NCI-H226 (cell line): ENCODE measurements at regions not wholly inside any gene's neighbourhood (a gene's known extent, or its start where the extent isn't known, plus 50 kb on each side); places are given as distances from the start of the nearest gene placed in this dataset.

Source experiments
- DNase-seq: peaks from one replicate; pipeline ENCODE4 v3.0.0-alpha.2; 2015

DNA sequence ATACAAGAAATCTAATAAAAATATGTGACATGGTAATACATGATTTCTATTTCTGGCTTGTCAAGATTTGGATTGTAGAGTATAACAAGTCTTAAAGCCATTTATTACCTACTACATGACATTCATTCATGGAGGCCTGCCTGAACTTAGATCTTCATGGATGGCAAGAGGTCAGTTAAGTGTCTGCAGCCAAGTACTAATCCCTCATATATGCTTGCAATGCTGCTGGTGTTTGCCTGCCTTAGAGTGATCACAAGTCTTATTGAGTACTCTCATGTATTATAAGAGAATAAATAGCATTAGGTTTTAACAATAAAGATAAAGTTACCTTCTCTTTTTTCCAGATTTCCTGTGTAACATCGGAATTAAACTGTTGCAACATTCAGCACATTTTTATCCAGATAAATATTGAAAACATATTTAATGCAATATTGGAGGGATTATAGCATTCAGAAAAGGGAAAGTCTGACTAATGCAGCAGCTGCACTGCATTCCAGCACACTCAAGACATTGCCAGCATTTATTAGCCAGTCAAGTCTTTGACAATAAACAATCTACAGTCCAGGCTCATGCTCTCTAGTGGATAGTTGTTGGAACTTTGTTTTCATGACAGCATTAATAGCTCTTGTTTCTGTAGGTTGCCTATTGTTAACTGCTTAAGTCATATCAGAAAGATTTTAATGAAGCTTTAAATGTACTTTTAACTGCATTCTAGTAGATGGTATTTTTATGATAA lies 737.1 kb downstream of the FAT4 start:
- peak; percentile 13 for DNase-seq

DNA sequence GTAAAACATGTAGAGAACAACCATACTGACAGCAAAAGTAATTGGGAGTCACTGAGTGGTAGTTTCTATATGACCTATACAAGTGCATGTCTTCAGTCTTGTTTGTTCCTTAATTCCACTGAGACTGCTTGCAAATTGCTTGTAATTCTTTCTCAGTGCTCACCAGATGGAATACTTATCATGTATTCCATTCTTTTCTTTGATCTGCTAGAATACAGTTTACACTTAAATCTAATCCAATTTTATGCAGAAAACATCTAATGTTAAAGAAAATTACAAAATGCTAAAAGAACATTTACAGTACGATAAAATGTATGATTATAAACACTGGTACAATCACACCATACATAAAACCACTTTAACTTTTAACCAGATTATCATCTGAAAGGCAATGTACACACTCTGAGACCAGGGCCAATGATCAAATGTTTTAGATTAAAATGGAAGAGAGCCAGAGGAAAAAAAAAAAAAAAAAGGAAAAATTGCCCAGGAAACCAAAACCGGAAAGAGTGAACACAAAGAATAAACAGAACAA lies 741.4 kb downstream of the FAT4 start:
- DNase-seq: no peak

DNA sequence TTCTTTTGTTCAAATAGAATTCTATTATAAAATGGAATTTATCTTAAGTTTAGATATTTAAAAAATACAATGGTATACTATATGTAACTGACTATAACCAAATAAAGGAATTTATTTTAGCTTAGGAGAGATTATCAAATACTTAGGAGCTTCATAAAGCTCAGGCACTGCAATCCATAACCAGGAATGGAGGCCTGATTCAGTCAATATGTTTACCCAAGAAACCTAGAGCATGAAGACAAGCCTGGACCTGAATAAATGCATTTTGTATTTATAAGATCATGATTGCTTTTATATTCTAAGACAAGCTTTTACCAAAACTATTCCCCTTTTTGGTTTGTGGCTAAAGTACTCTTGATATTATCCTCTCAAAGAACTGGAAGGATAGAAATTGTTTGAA lies 742.6 kb downstream of the FAT4 start:
- no peak for DNase-seq

DNA sequence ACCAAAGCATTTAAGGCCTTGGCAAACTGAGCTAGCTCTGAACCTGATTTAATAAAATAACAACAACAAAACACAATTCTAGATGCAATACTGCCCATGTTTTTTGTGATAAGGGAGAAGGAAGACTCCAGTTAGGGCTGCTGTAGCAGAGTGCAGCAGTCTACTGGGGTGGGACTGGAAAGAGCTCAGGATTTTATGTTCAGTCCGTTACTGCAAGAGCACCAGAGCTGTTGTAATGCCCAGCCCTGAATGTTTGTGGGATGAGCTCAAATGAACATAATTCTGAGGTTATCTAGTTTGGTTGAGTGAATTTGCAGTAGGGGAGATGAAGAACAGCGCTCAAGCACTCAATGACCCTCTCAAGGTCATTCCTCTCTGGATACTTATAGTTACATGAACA lies 743.8 kb downstream of the FAT4 start:
- DNase-seq: no peak

DNA sequence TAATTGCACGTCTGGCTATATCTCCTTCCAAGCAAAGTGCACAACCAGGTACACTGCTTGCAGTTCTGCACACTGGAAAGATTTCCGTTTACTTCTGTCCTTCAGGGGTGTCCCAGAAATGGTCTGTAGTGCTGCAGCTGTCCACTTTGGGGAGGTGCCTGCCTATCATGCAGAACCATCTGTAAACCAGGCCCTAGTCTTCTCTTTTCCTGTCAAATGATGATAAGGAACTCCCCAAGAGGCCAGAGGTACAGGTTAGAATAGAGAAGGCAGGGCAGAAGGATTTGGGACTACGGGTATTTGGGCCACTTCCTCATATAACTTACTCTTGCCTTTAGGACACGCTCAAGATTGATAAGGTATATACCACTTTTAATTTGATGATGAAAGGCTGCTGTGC lies 746.9 kb downstream of the FAT4 start:
- no peak for DNase-seq

DNA sequence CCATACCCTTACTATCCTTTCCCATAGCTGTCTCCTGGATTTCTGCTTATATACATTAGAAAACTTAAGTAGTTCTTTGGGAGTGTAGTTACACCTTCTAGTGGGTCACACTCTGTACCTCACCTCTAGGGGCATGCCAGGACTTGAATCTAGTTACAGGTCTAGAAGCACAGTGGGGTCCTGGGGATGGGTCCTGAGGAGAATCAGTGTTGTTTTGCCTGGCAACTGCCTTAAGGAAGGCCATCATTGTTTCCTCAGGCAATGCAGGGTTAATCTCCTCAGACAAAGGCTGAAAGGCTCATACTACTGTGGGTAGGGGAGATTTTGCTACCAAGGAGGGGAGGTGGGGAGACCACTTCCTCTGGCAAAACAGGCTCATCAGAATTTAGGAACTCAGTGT lies 750.3 kb downstream of the FAT4 start:
- no peak for DNase-seq

DNA sequence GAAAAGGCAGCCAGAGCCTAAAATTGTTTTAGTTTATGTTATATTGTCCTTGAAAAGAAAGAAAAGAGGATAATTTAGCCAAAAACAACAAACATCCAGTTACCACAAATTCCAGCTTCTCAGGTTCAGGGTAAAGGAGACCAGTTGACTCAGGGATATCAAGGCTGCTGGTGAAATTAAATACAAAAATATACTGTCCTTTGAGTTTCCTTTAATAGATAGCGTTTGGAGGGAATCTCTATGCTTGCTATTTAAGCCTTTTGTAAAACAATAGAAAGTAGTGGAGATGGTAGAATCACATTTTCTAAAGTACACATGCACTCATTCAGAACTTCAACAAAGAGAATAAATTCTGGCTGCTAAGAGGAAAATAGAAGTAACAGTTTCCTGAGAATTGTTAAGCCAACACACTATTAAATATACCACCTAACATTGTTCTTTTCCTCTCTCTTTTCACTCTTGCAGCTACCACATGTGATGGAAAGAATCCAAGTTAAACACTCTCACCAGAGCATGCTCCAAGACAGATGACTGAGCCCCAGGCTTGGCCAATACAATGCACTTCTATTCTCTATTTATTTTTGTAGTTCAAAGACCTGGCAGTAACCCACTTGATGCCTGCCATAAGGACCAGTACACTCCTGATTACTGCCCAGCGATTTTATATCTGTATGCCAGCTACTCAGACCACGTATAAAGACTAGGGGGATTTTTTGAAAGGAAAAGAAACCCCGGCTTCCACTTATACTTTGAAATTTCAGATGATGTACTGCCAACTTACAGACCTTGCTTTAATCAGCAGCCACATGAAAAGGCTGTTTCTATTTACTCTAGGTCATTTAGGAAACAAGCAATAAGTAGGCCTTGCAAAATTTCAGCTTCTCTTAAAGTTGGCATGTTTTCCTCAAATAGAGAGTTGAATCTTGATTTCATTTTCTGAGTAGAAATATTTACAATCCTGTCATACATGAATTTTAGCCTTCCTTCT lies 756.9 kb downstream of the FAT4 start:
- peak; percentile 9 for DNase-seq

DNA sequence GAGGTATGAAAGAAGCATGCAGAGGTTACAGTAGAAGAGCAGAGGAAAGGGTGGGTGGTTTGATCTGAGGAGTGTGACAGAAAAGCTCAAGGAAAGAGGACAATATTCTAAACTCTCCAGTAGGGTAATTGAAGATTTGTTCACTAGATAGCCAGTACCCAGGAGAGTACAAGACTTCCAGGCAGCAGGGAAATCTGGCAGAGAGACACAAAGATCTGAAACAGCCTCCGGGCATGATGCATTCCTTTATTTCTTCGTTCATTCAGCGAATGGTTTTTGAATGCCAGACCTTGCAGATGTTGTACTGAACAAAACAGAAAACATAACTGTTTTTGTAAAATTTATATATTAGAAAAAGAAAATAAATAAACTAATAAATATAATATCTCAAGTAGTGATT lies 766.6 kb downstream of the FAT4 start:
- DNase-seq: no peak

DNA sequence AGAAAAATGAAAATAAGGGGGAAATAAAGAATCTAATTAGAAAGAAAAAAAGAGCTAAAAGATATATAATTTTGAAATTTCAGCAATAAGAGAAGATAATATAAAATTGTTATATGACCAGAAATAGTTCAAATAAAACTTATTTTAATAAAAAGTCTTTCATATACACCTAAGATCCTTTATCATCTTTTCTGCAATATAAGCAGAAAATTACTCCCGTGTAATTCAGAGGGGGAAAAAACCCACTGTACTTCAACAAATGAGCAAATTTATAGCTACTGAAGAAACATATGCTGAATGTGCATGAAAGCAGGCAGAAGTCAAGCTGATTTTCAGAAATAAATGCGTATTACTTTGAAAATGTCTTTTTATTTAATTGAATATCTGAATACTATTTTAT lies 771.3 kb downstream of the FAT4 start:
- no peak for DNase-seq

DNA sequence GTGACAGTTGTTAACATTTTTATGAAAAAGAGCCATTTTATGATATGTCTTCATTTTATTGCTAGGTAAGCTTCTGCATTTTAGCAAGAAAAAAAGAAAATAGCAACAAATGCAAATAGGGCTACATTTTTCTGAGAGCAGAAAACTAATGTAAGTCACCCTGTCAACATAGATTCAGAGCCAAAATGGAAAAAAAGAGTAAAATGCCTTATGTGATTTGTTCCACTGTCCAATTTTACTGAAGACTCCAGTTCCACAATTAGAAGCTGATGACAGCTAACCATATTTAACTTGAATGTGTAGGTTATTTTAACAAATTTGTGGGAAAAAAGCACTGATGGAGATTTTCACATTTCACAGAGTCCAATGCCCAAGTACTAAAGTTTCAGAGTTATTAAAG lies 772.3 kb downstream of the FAT4 start:
- DNase-seq: no peak

DNA sequence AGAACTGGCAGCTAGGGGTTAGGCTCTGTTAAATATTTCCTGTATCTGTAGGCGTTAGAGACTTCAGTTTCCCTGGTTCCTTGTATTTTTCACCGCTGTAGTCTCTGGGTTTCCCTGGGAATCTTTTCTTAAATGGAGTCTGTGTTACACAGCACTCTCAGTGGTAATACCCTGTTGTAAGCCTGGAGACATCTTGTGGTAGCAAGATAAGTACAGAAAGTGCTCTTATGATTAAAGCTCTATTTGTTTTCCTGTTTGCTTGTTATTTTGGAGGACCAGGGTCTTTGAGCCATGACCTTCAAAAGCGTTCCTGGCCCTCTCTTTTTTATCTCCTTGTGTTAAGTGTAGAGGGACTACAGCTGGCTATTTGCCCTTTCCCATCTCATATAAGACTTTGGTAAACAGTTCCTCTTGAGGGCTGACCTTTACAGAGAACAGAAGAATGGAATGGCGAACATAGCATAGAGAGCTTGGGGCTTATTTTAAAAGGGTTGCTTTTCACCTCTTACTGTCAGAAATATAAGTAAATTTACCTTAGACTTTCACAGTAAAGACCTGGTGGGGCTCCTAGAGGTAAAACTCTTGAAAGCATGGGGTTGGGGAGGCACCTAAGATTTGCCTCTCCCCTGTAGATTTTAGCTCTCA lies 782.5 kb downstream of the FAT4 start:
- DNase-seq: no peak

DNA sequence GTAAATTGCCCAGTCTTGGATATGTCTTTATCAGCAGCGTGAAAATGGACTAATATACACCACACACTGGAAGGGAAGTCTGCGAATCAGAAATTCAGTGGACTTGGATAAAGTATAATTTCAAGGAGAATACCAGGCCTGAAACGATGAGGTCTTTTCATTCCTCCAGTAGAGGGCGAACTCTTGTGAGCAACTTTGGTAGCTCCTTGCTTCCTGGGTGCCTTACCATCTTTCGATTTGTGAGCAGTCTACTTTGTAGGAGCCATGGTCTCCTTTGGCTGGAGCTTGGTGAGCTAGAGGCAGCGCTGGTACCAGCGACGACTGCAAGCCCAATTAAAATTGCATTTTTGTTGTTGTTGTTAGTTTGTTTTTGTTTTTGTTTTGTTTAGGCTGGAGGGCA lies 791.9 kb downstream of the FAT4 start:
- DNase-seq: no peak

DNA sequence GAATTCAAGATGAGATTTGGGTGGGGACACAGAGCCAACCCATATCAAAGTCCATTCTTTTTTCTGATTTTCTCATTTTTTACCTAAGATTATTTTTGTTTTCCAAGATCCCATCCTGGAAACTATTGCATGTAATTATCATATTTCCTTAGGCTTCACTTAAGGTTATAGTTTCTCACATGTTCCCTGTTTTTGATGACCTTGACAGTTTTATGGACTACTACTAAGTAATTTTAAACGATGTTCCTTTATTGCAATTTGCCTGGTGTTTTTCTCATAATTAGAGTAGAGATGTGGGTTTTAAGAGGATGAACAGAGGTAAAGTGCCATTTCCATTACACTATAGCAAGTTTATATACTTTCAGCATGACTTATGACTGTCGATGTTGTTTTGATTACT lies 795.1 kb downstream of the FAT4 start:
- no peak for DNase-seq

DNA sequence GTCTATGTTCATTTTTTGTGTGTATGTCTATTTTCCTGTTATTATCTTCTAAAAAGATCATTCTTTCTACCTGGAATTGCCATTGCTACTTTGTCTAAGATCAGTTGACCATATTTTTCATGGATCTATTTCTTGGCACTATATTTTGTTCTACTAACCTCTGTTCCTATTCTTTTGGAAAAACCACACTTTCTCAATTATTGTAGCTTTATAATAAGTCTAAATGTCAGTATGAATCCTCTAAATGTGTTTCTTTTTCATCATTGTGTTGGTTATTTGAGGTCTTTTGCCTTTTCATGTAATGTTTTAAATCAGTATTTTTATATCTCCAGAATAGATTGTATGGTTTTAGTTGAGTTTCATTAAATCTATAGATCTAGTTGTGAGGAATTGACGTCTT lies 798.3 kb downstream of the FAT4 start:
- DNase-seq: no peak

DNA sequence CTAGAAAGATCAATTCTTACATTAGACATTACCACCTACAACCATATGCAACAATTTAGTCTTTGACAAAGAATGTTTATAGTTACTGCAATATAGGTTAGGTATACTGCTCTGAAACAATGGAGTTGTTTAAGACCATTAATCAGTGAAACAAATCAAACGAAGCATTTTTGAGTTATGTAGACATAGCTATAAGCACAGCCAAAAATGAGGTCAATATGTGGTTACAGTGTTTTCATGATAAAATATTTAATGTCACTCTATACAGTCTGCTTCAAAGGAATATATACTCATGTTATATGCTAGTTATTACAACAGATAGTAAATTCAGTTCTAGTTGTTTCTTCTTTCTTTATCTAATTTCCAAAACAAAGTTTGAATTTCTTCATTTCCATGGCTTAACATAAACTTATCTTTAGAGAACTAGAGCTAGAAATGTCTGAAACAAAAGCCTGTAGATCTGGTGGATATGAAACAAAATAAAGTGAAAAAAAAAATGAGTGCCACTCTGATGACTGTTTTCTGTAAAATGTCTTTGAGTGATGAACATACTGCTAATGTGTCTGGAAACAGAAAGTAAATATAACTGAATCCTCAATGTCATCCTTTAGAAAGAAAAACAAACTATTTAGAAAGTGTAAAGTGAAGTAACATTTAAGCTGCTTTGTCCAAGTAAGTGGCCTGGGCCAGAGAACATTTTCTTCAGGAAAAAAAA lies 809.0 kb downstream of the FAT4 start:
- no peak for DNase-seq

DNA sequence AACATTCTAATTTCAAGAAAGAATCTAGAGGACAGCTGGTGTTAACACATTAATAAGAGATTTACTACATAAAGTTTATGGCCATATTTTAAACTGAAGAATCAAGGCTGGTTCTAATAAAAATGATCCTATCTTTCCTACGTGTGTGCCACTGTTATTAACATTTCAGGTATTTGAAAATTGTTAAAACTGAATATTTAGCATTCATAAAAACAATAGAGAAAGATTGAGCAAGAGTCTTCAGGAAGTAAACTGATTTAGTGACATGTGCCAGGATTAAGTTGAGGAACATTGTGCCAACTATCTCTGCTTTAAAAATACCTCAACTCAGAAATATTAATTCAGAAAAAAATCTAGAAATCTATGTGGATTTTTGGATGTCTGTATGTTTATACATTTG lies 810.1 kb downstream of the FAT4 start:
- DNase-seq: no peak

DNA sequence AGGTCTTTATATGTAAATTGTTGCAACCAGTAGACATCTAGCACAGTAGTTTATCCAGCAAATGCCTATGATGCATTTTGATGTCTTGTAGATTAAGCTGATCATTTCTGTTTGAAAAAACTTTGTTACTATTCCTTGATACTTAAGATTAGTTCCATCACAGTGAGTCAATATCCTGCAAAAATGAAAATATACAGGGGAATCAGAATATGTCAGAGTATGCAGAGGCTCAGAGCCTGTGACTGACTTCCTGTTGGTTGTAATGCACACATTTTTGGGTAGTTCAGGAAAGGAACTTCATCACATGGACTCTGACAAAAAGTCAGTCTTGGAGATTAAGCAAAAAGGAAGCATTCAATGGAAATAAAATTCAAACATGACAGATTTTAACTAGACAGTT lies 815.5 kb downstream of the FAT4 start:
- no peak for DNase-seq

DNA sequence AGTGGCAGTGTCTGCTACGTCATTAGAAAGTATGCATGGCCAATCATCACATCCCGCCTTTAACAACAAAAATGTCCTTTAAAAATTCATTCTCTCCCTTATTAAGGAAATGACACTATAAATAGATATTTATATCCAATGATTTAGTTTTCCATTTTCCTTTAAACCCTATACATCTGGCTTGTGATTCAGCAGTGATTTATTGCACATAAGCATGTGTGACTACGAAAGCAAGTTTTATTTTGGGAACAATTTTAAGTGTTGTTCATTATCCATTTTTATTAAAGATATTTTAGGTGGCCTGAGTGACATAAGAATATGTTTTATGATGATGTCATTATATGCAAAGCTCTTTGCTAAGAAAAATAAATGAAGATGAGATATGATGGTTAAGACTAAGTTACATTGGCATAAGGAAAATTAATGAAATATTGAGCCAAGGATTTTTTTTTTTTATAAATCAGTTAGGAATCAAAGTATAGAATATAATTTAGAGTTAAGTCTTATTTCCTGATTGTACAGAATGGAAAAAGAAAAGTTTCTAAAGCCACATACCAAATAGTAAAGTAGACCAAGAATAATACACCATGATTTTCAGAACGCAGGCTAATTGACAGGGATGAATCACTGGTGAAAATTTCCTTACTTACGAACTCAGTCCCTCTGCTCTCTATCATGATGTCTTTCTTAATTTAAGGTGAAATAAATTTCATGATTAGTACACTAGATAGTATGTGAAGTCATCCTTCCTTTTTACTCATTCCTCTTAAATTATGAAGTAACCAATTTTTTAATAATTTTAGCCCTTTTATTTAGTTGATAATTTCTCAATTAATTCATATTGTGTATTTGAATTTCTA lies 822.4 kb downstream of the FAT4 start:
- DNase-seq: no peak

DNA sequence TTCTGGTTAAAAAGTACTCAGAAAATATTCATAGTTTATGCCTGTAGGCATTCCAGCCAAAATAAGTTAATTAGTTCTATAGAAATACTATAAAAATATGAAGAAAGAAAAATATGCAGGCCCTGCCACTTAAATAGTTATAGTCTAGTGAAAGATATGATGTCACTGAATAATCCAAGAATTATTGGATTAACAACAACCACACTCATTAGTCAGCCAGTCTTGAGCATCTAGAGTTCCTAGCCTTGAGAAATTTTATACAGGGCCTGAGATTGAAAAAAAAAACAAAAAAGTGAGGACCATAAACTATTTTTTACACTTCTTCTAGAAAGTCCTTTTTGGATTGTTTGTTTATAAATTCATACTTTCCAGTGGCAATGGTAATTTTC lies 823.0 kb downstream of the FAT4 start:
- no peak for DNase-seq

DNA sequence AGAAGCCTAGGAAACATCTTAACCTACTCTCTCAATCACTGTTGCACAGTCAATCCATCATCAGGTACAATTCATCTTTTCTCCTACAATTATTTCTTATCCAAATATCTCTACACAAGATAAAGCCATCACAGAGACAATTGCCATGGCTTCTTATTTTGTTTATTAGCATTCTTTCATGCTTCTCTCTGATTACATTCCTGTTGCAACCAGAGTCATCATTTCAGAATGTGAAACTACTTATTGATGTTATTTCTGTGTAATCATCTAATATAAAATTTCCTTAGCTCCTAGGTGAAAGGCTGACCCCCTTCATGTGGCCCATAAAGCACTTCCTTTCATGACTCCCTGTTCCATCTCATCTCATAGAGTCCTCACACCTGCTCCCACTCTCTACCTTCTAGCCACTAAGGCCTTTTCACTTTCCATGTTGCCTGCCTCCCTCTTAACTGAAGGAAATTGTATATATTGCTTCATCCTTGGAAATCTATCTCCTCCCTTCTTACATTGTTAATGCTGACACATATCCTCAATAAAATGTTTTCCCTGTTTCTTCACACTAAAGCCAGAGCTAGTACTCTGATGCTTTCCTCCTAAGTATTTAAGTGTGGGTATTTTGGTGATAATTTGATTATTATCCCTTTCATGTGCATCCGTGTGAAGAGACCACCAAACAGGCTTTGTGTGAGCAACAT lies 829.9 kb downstream of the FAT4 start:
- DNase-seq: no peak

DNA sequence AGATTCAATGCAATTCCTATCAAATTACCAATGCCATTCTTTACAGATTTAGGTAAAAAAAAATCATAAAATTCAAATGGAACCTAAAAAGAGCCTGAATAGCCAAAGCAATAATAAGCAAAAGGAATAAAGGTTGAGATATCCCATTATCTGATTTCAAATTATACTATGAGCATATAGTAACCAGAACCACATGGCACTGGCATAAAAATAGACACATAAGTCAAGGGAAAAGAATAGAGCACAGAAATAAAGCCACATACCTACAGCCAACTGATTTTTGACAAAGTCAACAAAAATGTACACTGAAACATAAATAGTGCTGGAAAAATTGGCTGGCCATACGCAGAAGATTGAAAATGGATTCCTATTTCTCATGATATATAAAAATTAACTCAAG lies 853.7 kb downstream of the FAT4 start:
- DNase-seq: no peak
